RWPE1 (cell line): ENCODE measurements at regions not wholly inside any gene's neighbourhood (a gene's known extent, or its start where the extent isn't known, plus 50 kb on each side); places are given as distances from the start of the nearest gene placed in this dataset.

Experiments
- CTCF ChIA-PET: fragments of 350-600 bp; sonication (Branson Sonifier 250); formaldehyde crosslinking; extraction: SDS; loops from one replicate; lab custom pipeline; 2021; lab: Yijun Ruan, JAX
- POLR2A ChIA-PET: fragments of 400-600 bp; formaldehyde crosslinking; extraction: SDS; loops from one replicate; lab custom pipeline; 2020; ENCODE audit warnings: antibody characterized with exemption; ENCODE audit not compliant: low non-redundant PET; lab: Yijun Ruan, JAX
- DNase-seq: peaks from one replicate; pipeline ENCODE4 v3.0.0; 2012; ENCODE audit warnings: low spot score
- H3K27ac ChIP-seq: fragments of 450-650 bp; 2 replicates; pipeline ENCODE4 v1.5.1; 2017
- TF ChIP-seq, protein P1 (sequence below): fragments of 450-650 bp; conservative IDR thresholded peaks from 2 replicates; pipeline ENCODE4 v1.5.1; 2017; ENCODE audit warnings: low read depth, mild to moderate bottlenecking

DNA sequence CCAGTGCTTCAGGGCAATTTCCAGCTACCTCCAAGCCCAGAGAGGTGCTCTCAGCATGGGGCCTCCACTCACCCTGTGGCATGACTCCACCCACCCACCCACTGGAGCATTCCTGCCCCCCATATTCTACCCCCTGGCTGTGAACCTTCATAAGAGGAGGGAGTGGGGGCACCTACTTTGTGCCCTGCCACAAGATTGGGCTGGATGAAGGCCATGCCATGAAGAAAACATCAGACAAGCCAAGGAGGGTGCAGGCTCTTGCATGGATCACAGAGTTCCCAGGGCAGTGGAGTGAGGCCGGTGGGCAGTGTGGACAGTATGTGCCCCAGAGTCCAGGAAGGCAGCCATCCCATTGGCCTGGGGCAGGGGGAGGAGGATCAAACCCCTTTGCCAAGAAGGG lies 97.8 kb downstream of the UQCRFS1 start:
- POLR2A ChIA-PET: no interaction called here
- H3K27ac ChIP-seq: no peak overlapping the region
- TF ChIP-seq, protein P1, sequence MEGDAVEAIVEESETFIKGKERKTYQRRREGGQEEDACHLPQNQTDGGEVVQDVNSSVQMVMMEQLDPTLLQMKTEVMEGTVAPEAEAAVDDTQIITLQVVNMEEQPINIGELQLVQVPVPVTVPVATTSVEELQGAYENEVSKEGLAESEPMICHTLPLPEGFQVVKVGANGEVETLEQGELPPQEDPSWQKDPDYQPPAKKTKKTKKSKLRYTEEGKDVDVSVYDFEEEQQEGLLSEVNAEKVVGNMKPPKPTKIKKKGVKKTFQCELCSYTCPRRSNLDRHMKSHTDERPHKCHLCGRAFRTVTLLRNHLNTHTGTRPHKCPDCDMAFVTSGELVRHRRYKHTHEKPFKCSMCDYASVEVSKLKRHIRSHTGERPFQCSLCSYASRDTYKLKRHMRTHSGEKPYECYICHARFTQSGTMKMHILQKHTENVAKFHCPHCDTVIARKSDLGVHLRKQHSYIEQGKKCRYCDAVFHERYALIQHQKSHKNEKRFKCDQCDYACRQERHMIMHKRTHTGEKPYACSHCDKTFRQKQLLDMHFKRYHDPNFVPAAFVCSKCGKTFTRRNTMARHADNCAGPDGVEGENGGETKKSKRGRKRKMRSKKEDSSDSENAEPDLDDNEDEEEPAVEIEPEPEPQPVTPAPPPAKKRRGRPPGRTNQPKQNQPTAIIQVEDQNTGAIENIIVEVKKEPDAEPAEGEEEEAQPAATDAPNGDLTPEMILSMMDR: no peak
- CTCF ChIA-PET: no interaction called here
- no peak for DNase-seq

DNA sequence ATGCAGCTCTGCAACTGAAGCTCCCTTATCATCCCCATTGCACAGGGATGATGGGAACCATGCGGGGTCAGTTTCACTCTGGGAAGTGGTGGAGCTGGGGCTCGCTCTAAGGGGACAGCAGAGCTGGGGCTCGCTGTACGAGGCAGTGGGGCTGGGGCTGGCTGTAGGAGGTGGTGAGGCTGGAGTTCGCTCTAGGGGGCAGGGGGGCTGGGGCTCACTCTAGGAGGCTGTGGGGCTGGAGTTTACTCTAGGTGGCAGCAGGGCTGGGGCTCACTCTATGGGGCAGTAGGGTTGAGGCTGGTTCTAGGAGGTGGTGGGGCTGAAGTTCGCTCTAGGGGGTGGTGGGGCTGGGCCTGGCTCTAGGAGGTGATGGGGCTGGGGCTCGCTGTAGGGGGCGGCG lies 99.1 kb downstream of the UQCRFS1 start:
- no peak overlapping the region for H3K27ac ChIP-seq
- TF ChIP-seq, protein P1: no peak
- ChIA-PET POLR2A (no interaction called here), CTCF (no interaction called here)
- DNase-seq: no peak

DNA sequence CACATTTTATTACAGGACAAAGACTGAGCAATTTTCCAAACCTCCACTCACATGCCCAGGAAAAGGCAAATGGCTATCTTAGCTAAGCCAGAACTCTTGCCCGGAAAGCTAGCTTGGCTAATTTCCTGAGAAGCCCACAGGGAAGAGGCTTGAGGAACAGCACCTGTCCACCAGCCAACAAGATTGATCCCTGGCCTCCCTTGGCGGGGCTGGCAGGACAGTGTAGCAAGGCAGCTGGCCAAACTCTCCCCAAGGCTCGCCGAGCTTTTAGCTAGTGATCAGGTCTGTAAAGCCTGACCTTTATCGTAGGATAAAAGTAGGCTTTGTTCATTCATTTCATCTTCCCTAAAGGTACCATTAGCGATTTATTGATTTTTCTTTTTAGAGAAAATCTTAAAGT lies 101.4 kb downstream of the UQCRFS1 start:
- CTCF ChIA-PET: no interaction called here
- TF ChIP-seq, protein P1: no peak

DNA sequence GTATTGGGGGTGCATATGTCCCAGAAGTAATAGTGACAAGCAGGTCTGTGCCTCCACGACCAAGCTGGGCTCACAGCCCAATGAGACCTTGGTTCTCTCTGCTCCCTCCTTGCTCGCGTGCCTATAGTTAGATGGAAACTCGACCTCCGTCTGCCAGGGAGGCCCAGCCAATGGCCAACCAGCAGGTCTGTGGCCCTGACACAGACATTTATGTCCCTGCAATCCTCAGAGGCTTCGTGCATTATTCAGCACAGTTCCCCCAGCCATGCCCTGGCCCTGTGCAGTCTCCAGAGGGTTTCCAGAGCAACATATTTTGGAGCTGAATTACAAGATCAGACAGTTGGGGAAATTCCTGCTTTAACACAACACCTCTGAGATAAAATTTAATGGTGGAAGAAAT lies 105.1 kb downstream of the UQCRFS1 start:
- TF ChIP-seq, protein P1: no peak
- POLR2A ChIA-PET: no interaction called here
- CTCF ChIA-PET: no interaction called here
- DNase-seq: no peak
- no peak overlapping the region for H3K27ac ChIP-seq

More for the DNA sequence above, 101.4 kb downstream of the UQCRFS1 start:
- H3K27ac ChIP-seq: no peak overlapping the region
- DNase-seq: no peak
- POLR2A ChIA-PET: no interaction called here

DNA sequence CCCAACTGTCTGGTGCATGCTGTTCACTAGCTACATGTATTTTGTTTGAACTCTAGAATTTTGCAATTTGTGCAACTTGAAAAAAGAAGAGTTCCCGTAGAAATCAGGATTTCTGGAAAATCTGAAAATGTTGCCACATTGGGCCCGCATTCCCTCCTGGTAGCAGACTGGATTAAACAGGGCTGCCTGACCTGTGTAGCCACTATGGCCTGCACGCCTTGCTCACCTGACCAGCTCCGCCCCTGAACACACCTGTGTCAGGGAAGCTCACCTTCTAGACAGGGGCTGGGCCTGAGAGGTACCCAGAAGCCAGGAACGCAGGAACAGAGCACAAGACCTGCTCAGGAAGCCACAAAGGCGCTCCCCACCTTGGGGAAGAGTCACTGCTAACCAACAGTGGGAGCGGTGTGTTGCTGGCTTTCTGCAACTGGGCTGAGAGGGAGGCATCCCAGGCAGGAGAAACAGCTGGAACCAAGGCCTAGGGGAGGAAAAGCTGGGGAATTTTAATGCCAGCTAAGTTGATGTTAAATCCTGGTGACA lies 106.5 kb downstream of the UQCRFS1 start:
- CTCF ChIA-PET: no interaction called here

DNA sequence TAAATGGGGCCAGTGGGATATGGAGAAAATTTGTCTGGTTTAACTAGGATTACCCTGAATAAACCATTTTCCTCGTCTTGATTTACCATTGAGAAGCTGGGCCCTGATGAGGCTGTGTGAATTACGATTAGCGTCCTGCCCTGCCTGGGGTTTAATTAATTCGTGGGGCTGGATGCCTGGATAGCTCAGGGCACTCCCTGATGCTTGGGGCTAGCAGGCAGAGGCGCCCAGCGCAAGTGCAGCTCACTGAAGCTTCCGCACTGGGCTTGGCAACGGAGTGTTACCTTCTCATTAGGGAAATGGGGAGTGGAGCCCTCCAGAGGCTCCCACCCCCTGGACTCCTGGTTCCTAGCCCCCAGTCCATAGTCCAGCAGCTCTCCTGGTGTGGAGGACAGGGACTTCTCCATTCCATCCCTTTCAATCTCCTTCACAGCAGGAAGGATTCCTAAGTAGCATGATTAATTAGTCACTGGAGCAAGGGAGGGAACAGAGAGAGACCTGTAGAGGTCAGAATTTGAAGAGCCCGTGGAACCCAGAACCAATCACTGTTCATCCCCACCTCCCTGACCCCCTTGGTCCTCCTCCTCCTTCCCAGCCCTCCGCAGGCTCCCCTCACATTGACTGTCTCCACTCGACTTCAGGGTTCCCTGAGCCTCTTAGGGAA lies 107.2 kb downstream of the UQCRFS1 start:
- no peak for DNase-seq
- TF ChIP-seq, protein P1: no peak
- ChIA-PET POLR2A (no interaction called here), CTCF (no interaction called here)
- H3K27ac ChIP-seq: no peak overlapping the region

More for the DNA sequence above, 106.5 kb downstream of the UQCRFS1 start:
- no peak for DNase-seq
- POLR2A ChIA-PET: no interaction called here
- H3K27ac ChIP-seq: no peak overlapping the region
- TF ChIP-seq, protein P1: no peak
